ENCODE measurements at regions not wholly inside any gene's neighbourhood (a gene's known extent, or its start where the extent isn't known, plus 50 kb on each side); places are given as distances from the start of the nearest gene placed in this dataset.

DNA sequence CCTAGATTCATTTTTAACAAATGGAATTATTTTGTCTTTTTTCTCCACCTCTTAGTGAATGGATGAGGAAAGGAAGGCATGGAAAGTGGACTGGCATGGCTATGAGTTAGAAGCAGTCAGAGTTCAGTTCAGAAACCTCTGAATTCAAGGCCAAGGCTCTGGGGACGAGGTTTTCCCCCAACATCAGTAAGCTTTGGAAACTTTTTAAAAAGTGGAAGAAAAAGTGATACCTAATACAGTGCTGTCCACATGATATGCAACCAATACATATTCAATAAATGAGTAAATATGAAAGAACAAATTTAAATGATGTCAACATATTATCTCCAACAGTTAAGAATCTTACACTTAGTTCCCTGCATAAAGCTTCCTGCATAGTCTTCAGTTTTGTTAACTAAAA lies 204.7 kb downstream of the HLX start:
- DNase-seq (ENCODE audit: low read depth in 1 of 2, low spot score in 1 of 2), result no peak
- Histone ChIP-seq H3K27ac (replicated peaks) (no peak overlapping the region), H3K27me3 (ENCODE audit: insufficient read depth, poor library complexity, severe bottlenecking) (no peaks in the 10 kb centered on the region), H3K4me3 (replicated peaks; ENCODE audit: insufficient read depth, low read length) (no peak overlapping the region)
- TF ChIP-seq GABPA (IDR thresholded peaks at IDR 0.05; ENCODE audit: low read depth) (no peak), CTCF (IDR thresholded peaks at IDR 0.05; ENCODE audit: insufficient read depth, low read length) (no peak), POLR2AphosphoS5 (IDR thresholded peaks at IDR 0.05; ENCODE audit: low read depth) (no peak), SPI1 (IDR thresholded peaks at IDR 0.05; ENCODE audit: borderline replicate concordance, low read depth) (no peak)
- TF ChIP-seq, protein P1, sequence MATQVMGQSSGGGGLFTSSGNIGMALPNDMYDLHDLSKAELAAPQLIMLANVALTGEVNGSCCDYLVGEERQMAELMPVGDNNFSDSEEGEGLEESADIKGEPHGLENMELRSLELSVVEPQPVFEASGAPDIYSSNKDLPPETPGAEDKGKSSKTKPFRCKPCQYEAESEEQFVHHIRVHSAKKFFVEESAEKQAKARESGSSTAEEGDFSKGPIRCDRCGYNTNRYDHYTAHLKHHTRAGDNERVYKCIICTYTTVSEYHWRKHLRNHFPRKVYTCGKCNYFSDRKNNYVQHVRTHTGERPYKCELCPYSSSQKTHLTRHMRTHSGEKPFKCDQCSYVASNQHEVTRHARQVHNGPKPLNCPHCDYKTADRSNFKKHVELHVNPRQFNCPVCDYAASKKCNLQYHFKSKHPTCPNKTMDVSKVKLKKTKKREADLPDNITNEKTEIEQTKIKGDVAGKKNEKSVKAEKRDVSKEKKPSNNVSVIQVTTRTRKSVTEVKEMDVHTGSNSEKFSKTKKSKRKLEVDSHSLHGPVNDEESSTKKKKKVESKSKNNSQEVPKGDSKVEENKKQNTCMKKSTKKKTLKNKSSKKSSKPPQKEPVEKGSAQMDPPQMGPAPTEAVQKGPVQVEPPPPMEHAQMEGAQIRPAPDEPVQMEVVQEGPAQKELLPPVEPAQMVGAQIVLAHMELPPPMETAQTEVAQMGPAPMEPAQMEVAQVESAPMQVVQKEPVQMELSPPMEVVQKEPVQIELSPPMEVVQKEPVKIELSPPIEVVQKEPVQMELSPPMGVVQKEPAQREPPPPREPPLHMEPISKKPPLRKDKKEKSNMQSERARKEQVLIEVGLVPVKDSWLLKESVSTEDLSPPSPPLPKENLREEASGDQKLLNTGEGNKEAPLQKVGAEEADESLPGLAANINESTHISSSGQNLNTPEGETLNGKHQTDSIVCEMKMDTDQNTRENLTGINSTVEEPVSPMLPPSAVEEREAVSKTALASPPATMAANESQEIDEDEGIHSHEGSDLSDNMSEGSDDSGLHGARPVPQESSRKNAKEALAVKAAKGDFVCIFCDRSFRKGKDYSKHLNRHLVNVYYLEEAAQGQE (IDR thresholded peaks at IDR 0.05; ENCODE audit: insufficient replicate concordance, low read depth), result no peak

DNA sequence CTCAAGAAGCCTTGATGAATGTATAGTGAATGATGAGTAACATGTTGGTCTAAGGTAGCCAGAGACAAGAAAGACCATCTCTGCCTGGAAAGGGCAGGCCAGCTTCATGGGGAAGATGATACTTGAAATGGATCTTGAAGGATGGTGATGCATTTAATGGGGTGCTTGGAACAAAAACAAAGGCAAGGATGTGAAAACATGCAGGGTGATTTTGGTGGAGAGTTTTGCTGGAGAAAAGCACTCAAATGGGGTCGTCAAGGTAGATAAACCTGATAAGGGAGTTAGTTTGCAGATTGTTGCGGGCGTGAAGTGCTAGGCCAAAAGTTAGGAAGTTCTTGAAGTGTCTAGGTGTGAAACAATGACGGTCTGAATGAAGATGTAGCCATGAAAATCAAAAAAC lies 205.4 kb downstream of the HLX start:
- Histone ChIP-seq H3K4me3 (replicated peaks; ENCODE audit: insufficient read depth, low read length) (no peak overlapping the region), H3K27ac (replicated peaks) (no peak overlapping the region), H3K27me3 (ENCODE audit: insufficient read depth, poor library complexity, severe bottlenecking) (no peaks in the 10 kb centered on the region)
- TF ChIP-seq CTCF (IDR thresholded peaks at IDR 0.05; ENCODE audit: insufficient read depth, low read length), result no peak
- TF ChIP-seq GABPA (IDR thresholded peaks at IDR 0.05; ENCODE audit: low read depth), result no peak
- TF ChIP-seq, protein P1 (IDR thresholded peaks at IDR 0.05; ENCODE audit: insufficient replicate concordance, low read depth), result no peak
- no peak for DNase-seq (ENCODE audit: low read depth in 1 of 2, low spot score in 1 of 2)

DNA sequence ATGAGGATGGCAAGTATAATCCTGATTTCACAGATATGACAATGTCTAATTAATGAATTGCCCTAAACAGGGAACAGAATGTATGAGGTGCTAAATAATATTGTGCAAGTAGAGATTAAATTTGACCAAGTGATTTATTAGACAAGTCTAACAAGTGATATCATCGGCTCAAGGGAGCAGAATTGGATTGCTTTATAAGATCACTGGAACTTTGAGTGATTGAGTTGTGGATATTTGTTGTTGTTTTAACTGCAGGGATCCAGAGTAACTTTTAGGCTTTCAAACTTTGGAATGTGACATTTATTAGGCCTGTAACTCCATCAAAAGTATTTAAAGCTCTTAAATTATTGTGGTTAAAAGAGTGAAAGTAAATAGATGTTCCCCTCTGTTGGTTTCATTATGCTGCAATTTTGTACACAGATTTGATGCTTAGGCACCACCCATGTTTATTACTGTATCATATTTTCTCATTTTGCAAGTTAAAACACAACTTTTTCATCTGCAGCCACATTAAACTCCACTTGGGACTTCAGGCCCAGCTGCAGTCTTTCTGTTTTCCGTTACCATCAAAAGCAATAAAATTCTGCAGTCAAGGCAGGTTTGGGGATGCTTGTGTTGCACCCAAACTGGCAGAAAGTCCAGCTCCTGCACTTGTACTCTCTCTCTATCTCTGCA lies 206.6 kb downstream of the HLX start:
- Histone ChIP-seq H3K27me3 (ENCODE audit: insufficient read depth, poor library complexity, severe bottlenecking) (no peaks in the 10 kb centered on the region), H3K27ac (replicated peaks) (no peak overlapping the region), H3K4me3 (replicated peaks; ENCODE audit: insufficient read depth, low read length) (no peak overlapping the region)
- no peak for DNase-seq (ENCODE audit: low read depth in 1 of 2, low spot score in 1 of 2)
- TF ChIP-seq POLR2AphosphoS5 (IDR thresholded peaks at IDR 0.05; ENCODE audit: low read depth), result no peak
- no peak for TF ChIP-seq GABPA (IDR thresholded peaks at IDR 0.05; ENCODE audit: low read depth)
- no peak for TF ChIP-seq CTCF (IDR thresholded peaks at IDR 0.05; ENCODE audit: insufficient read depth, low read length)
- TF ChIP-seq SPI1 (IDR thresholded peaks at IDR 0.05; ENCODE audit: borderline replicate concordance, low read depth), result no peak
- TF ChIP-seq, protein P1 (IDR thresholded peaks at IDR 0.05; ENCODE audit: insufficient replicate concordance, low read depth), result no peak
